ENCODE measurements at regions not wholly inside any gene's neighbourhood (a gene's known extent, or its start where the extent isn't known, plus 50 kb on each side); places are given as distances from the start of the nearest gene placed in this dataset.

GRCh38 chr15:79526376-79526775 lies 94.2 kb downstream of the MINAR1 start:
- Histone ChIP-seq H3K23me2 (ENCODE audit: insufficient read length, low read depth, low read length, poor library complexity, severe bottlenecking) (no peaks in the 10 kb centered on the region), H3K27ac (ENCODE audit: insufficient read length, low read depth, low read length) (no peak overlapping the region), H3K79me1 (ENCODE audit: insufficient read depth, low read depth, low read length, poor library complexity, severe bottlenecking) (no peaks in the 10 kb centered on the region), H4K5ac (ENCODE audit: insufficient read length, low read depth, low read length) (no peak overlapping the region), H4K91ac (ENCODE audit: insufficient read length, low read depth, low read length) (no peak overlapping the region), H4K8ac (replicated peaks; ENCODE audit: insufficient read length, low read depth, low read length) (no peak overlapping the region), H2BK120ac (ENCODE audit: low read depth, low read length, poor library complexity, severe bottlenecking) (no peak overlapping the region), H3K4me1 (ENCODE audit: insufficient read depth, low read length) (no peaks in the 10 kb centered on the region), H3T11ph (ENCODE audit: low read length) (no peak overlapping the region), H3K4ac (ENCODE audit: low read depth, low read length) (no peak overlapping the region), H2BK20ac (ENCODE audit: low read depth, low read length, poor library complexity, severe bottlenecking) (no peak overlapping the region), H3K9ac (ENCODE audit: extremely low read depth, insufficient read length, low read length) (no peak overlapping the region), H3K9me3 (ENCODE audit: control insufficient read depth, low read depth, low read length) (no peaks in the 10 kb centered on the region), H2BK12ac (ENCODE audit: insufficient read length, low read depth, low read length) (no peak overlapping the region), H3K18ac (ENCODE audit: insufficient read length, low read depth, low read length) (no peak overlapping the region), H3K14ac (ENCODE audit: insufficient read depth, low read length) (no peak overlapping the region), H3K56ac (ENCODE audit: insufficient read length, low read depth, low read length) (no peak overlapping the region), H2BK15ac (ENCODE audit: low read depth, low read length) (no peak overlapping the region), H3K79me2 (ENCODE audit: insufficient read depth, low read length) (no peaks in the 10 kb centered on the region), H4K20me1 (ENCODE audit: control insufficient read depth, insufficient read depth, insufficient read length) (no peaks in the 10 kb centered on the region), H2AK5ac (ENCODE audit: insufficient read length, low read length) (no peak overlapping the region), H3K23ac (ENCODE audit: insufficient read length, low read depth, low read length) (no peak overlapping the region), H3K27me3 (ENCODE audit: insufficient read depth, low read length) (no peaks in the 10 kb centered on the region), H2BK5ac (ENCODE audit: insufficient read length, low read length) (no peak overlapping the region), H3K4me2 (ENCODE audit: insufficient read depth, insufficient read length, low read length) (no peak overlapping the region), H2AFZ (ENCODE audit: low read length) (no peak overlapping the region)
- Mint-ChIP-seq H3K9me3 (no peaks in the 10 kb centered on the region), H3K27ac (no peak overlapping the region), H3K36me3 (ENCODE audit: insufficient read depth in 1 of 3, low read depth in 3 of 3) (no peaks in the 10 kb centered on the region), H3K4me3 (no peak overlapping the region), H3K4me1 (no peaks in the 10 kb centered on the region), H3K27me3 (ENCODE audit: low read depth) (peaks cover 2% of the 10 kb centered on the region)
- no peak for DNase-seq
- no CpG with 5 or more reads among the region's 3 CpGs for WGBS (ENCODE audit: extremely low coverage, insufficient read length, low lambda C conversion rate)
- no peak for TF ChIP-seq CTCF (conservative IDR thresholded peaks at IDR 0.05)
